Activated naive CD4-positive, alpha-beta T cell treated with anti-CD3 and anti-CD28 coated beads, Interleukin-2, amount 10 ng/mL, durations not matched to agents 7 days and 5 days (primary cell): ENCODE measurements at regions not wholly inside any gene's neighbourhood (a gene's known extent, or its start where the extent isn't known, plus 50 kb on each side); places are given as distances from the start of the nearest gene placed in this dataset.
"Not testable (repeated sequence)": the region's sequence is repeated elsewhere in the genome, so short reads cannot be mapped to it uniquely, and the experiment has no call there.

Experiments used
- CTCF ChIA-PET: fragments of 350-600 bp; sonication (Branson Sonifier 250); formaldehyde crosslinking; loops from one replicate; lab custom pipeline; 2021; ENCODE audit warnings: antibody characterized with exemption; lab: Charles Lee
- DNase-seq: peaks from one replicate; pipeline ENCODE4 v3.0.0-alpha.2; 2020
- H3K27ac Mint-ChIP-seq: one replicate; pipeline ENCODE4 v1.8.0; 2021; ENCODE audit warnings: mild to moderate bottlenecking, moderate library complexity, mixed read lengths
- H3K27me3 Mint-ChIP-seq: one replicate; pipeline ENCODE4 v1.8.0; 2021; ENCODE audit warnings: mild to moderate bottlenecking, mixed read lengths
- H3K36me3 Mint-ChIP-seq: one replicate; pipeline ENCODE4 v1.8.0; 2021; ENCODE audit warnings: mixed read lengths
- H3K4me1 Mint-ChIP-seq: one replicate; pipeline ENCODE4 v1.8.0; 2021; ENCODE audit warnings: mixed read lengths
- H3K4me3 Mint-ChIP-seq: one replicate; pipeline ENCODE4 v1.8.0; 2021; ENCODE audit warnings: mild to moderate bottlenecking, moderate library complexity, mixed read lengths
- H3K9me3 Mint-ChIP-seq: one replicate; pipeline ENCODE4 v1.8.0; 2021; ENCODE audit warnings: mixed read lengths

DNA sequence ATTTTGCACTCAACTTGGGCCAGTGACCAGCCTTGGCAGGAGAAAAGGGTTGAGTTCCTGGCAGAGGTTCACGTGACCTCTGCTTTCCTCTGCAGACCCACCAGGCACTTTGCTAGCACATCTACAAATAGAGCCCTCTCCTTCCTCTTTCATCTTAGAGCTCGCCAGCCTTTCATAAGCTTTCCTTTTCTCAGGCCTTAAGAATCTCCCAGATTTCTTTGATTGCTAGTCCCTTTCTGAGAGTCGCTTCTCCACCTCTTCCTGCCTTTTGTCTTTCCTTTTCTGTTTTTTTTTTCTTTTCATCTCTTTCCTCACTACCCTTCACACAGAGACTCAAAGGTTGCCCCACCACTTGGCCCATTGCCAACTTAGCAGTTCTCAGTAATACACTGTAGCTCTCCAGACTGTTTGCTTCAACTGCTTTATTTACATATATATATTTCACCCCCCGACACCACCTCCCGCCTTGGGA is 375.7 kb upstream of the SPRY2 start:
- no peaks in the 10 kb centered on the region for H3K36me3 Mint-ChIP-seq
- CTCF ChIA-PET: no interaction called here
- no peak for DNase-seq
- no peaks in the 10 kb centered on the region for H3K4me1 Mint-ChIP-seq
- no peaks in the 10 kb centered on the region for H3K27me3 Mint-ChIP-seq
- H3K9me3 Mint-ChIP-seq: no peaks in the 10 kb centered on the region
- H3K4me3 Mint-ChIP-seq: no peak overlapping the region
- no peak overlapping the region for H3K27ac Mint-ChIP-seq

DNA sequence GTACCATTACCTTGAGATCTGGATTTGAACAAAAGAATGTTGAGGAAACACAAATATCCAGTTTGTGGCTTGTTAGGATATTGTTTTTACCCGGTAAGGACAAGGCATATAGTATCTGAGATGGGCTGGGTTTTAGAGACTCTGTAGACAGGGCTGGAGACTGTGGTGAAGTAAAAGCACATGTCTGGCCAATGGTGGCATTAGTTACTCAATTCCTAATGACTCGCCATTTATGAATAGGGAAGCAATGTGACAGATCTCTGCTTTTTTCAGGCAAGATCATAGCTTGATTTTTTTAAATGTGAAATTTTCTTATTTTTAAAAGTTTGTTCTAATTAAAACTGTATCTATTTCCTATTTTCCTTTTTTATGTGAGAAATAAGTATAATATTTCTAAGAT is 371.1 kb upstream of the SPRY2 start:
- Mint-ChIP-seq H3K4me3 (no peak overlapping the region), H3K4me1 (no peaks in the 10 kb centered on the region), H3K9me3 (peaks cover 1% of the 10 kb centered on the region), H3K27ac (no peak overlapping the region), H3K27me3 (no peaks in the 10 kb centered on the region), H3K36me3 (no peaks in the 10 kb centered on the region)
- DNase-seq: no peak
- CTCF ChIA-PET: no interaction called here

DNA sequence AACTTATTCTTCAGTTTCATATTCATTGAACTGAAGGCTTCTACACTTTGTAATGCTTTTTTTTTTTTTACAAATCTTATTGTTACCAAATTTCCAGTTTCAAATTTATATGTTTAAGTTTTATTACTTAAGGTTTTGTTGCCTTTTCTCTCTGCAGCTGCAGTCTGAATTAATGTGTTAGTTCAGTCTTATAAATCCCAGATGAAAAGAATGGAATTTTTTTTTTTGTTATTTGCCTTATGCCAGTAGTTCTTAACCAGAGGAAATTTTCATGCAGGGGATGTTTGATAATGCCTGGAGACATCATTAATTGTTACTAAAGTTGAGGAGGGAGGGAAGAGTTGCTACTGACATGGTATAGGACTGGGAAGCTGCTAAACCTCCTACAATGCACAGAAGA is 367.9 kb upstream of the SPRY2 start:
- Mint-ChIP-seq H3K9me3 (peaks cover 2% of the 10 kb centered on the region), H3K27ac (no peak overlapping the region), H3K4me3 (no peak overlapping the region), H3K36me3 (no peaks in the 10 kb centered on the region), H3K4me1 (no peaks in the 10 kb centered on the region), H3K27me3 (no peaks in the 10 kb centered on the region)
- no peak for DNase-seq
- CTCF ChIA-PET: no interaction called here

DNA sequence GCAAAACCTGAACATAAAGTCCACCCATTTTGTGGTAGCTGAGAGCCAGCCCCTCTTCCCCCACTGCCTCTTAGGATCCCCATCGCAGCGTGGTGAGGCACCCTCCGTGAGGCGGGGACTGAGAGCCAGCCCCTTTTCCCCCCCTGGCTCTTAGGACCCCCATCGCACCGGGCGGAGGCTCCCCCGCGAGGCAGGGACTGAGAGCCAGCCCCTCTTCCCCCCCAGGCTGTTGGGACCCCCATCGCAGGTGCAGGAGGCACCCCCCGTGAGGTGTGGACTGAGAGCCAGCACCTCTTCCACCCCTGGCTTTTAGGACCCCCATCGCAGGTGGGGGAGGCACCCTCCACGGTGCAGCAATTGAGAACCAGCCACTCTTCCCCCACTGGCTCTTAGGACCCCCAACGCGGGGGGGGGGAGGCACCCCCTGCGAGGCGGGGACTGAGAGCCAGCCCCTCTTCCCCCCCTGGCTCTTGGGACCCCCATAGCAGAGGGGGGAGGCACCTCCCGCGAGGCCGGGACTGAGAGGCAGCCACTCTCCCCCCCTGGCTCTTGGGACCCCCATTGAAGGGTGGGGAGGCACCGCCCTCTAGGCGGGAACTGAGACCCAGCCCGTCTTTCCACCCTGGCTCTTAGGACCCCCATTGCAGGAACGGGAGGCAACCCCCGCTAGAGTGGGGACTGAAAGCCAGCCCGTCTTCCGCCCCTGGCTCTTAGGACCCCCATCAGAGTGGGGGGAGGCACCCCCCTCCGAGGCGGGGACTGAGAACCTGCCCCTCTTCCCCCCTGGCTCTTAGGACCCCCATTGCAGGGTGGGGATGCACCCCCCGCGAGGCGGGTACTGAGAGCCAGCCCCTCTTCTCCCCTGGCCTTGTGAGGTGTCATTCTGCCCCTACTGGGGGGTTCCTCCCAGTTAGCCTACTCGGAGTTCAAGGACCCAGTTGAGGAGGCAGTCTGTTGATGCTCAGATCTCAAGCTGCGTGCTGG is 366.4 kb upstream of the SPRY2 start:
- no peaks in the 10 kb centered on the region for H3K27me3 Mint-ChIP-seq
- peaks cover 7% of the 10 kb centered on the region for H3K9me3 Mint-ChIP-seq
- no peak for DNase-seq
- CTCF ChIA-PET: no interaction called here
- no peak overlapping the region for H3K27ac Mint-ChIP-seq
- H3K36me3 Mint-ChIP-seq: no peaks in the 10 kb centered on the region
- H3K4me1 Mint-ChIP-seq: no peaks in the 10 kb centered on the region
- H3K4me3 Mint-ChIP-seq: no peak overlapping the region

DNA sequence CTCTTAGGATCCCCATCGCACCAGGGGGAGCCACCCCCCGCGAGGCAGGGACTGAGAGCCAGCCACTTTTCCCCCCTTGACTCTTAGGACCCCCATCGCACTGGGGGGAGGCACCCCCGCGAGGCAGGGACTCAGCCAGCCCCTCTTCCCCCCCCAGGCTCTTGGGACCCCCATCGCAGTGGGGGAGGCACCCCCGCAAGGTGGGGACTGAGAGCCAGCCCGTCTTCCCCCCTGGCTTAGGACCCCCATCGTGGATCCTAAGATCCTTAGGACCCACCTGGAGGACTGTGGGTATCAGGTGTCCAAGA is 365.2 kb upstream of the SPRY2 start:
- H3K4me3 Mint-ChIP-seq: no peak overlapping the region
- H3K4me1 Mint-ChIP-seq: no peaks in the 10 kb centered on the region
- peaks cover 7% of the 10 kb centered on the region for H3K9me3 Mint-ChIP-seq
- H3K27ac Mint-ChIP-seq: no peak overlapping the region
- H3K27me3 Mint-ChIP-seq: no peaks in the 10 kb centered on the region
- H3K36me3 Mint-ChIP-seq: no peaks in the 10 kb centered on the region
- CTCF ChIA-PET: no interaction called here
- DNase-seq: no peak

DNA sequence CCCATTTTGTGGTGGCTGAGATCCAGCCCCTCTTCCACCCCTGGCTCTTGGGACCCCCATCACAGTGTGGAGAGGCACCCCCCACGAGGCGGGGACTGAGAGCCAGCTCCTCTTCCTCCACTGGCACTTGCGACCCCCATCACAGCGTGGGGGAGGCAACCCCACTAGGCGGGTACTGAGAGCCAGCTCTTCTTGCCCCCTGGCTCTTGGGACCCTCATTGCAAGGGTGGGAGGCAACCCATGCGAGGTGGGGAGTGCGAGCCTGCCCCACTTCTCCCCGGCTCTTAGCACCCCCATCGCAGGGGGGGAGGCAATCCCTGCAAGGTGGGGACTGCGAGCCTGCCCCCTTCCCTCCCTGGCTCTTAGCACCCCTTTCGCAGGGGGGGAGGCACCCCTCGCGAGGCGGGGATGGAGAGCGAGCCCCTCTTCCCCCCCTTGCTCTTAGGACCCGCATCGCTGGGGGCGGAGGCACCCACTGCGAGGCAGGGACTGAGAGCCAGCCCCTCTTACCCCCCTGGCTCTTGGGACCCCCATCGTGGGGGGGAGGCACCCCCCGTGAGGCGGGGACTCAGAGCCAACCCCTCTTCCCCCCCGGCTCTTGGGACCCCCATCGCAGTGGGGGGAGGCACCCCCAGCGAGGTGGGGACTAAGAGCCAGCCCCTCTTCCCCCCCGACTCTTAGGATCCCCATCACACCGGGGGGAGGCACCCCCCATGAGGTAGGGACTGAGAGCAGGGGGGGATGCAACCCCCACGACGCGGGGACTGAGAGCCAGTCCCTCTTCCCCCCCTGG is 364.6 kb upstream of the SPRY2 start:
- no peak for DNase-seq
- no peaks in the 10 kb centered on the region for H3K36me3 Mint-ChIP-seq
- no peaks in the 10 kb centered on the region for H3K4me1 Mint-ChIP-seq
- H3K27me3 Mint-ChIP-seq: no peaks in the 10 kb centered on the region
- H3K27ac Mint-ChIP-seq: no peak overlapping the region
- CTCF ChIA-PET: no interaction called here
- peaks cover 7% of the 10 kb centered on the region for H3K9me3 Mint-ChIP-seq
- H3K4me3 Mint-ChIP-seq: no peak overlapping the region

DNA sequence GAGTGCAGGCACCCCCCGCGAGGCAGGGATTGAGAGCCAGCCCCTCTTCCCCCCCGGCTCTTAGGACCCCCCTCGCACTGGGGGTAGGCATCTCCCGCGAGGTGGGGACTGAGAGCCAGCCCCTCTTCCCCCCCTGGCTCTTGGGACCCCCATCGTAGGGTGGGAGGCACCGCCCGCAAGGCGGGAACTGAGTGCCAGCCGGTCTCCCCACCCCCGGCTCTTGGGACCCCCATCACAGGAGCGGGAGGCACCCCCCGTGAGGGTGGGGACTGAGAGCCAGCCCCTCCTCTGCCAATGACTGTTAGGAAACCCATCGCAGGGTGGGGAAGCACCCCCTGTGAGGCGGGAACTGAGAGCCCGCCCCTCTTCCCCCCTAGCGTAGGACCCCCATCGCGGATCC is 363.4 kb upstream of the SPRY2 start:
- H3K27ac Mint-ChIP-seq: no peak overlapping the region
- CTCF ChIA-PET: no interaction called here
- DNase-seq: no peak
- H3K4me3 Mint-ChIP-seq: no peak overlapping the region
- peaks cover 7% of the 10 kb centered on the region for H3K9me3 Mint-ChIP-seq
- no peaks in the 10 kb centered on the region for H3K36me3 Mint-ChIP-seq
- H3K27me3 Mint-ChIP-seq: no peaks in the 10 kb centered on the region
- H3K4me1 Mint-ChIP-seq: no peaks in the 10 kb centered on the region

DNA sequence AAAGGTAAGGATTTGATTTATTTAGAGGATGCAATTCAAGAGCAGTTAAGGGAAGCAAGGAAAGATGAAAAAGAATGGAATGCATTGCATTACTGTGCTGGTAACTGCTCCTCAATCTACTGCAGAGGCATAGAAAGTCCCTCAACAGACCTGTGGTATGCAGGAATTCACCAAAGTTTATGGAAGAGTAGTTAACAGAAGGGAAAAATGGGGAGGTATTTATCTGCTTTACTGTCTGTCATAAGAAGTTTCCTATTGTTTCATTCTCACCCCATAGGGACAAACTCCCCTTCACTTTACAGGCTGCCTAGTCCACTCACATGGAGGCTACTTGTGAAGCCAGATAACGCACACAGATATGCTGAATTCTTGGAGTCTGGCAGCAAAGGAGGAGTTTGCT is 354.9 kb upstream of the SPRY2 start:
- CTCF ChIA-PET: no interaction called here
- no peaks in the 10 kb centered on the region for H3K36me3 Mint-ChIP-seq

DNA sequence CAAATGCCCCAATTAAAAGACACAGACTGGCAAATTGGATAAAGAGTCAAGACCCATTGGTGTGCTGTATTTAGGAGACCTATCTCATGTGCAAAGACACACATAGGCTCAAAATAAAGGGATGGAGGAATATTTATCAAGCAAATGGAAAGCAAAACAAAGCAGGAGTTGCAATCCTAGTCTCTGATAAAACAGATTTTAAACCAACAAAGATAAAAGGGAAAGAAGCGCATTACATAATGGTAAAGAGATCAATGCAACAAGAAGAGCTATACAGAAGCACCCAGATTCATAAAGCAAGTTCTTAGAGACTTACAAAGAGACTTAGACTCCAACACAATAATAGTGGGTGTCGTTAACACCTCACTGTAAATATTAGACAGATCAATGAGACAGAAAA is 350.9 kb upstream of the SPRY2 start:
- H3K27me3 Mint-ChIP-seq, H3K36me3 Mint-ChIP-seq, CTCF ChIA-PET, DNase-seq, H3K4me3 Mint-ChIP-seq, H3K27ac Mint-ChIP-seq, H3K4me1 Mint-ChIP-seq: not testable (repeated sequence)
- peaks cover 11% of the 10 kb centered on the region for H3K9me3 Mint-ChIP-seq

More for the DNA sequence above, 354.9 kb upstream of the SPRY2 start:
- no peaks in the 10 kb centered on the region for H3K4me1 Mint-ChIP-seq
- H3K27me3 Mint-ChIP-seq: no peaks in the 10 kb centered on the region
- H3K27ac Mint-ChIP-seq: no peak overlapping the region
- no peak overlapping the region for H3K4me3 Mint-ChIP-seq
- H3K9me3 Mint-ChIP-seq: peaks cover 9% of the 10 kb centered on the region
- DNase-seq: no peak

DNA sequence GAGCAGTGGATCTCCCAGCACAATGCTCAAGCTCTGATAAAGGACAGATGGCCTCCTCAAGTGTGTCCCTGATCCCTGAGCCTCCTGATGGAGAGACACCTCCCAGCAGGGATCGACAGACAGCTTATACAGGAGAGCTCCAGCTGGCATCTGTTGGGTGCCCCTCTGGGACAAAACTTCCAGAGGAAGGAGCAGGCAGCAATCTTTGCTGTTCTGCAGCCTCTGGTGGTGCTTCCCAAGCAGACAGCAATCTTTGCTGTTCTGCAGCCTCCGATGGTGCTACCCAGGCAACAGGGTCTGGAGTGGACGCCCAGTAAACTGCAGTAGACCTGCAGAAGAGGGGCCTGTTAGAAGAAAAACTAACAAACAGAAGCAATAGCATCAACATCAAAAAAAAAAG is 349.3 kb upstream of the SPRY2 start:
- no peaks in the 10 kb centered on the region for H3K4me1 Mint-ChIP-seq
- H3K27ac Mint-ChIP-seq: no peak overlapping the region
- no peak overlapping the region for H3K4me3 Mint-ChIP-seq
- H3K27me3 Mint-ChIP-seq: no peaks in the 10 kb centered on the region
- peaks cover 11% of the 10 kb centered on the region for H3K9me3 Mint-ChIP-seq
- no peak for DNase-seq
- CTCF ChIA-PET: no interaction called here
- H3K36me3 Mint-ChIP-seq: no peaks in the 10 kb centered on the region

DNA sequence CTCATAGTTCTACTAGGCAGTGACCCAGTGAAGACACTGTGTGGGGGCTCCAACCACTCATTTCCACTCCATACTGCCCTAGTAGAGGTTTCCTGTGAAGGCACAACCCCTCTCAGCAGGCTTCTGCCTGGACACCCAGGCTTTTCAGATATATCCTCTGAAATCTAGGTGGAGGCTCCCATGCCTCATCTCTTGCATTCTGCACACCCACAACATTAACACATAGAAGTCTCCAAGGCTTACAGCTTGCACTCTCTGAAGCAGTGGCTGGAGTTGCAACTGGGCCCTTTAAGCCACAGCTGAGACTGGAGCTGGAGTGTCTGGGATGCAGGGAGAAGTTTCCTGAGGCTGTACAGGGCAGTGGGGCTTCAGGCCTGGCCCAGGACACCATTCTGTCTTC is 347.7 kb upstream of the SPRY2 start:
- Mint-ChIP-seq H3K27ac (no peak overlapping the region), H3K4me1 (no peaks in the 10 kb centered on the region), H3K36me3 (no peaks in the 10 kb centered on the region), H3K9me3 (peaks cover 11% of the 10 kb centered on the region), H3K4me3 (no peak overlapping the region), H3K27me3 (no peaks in the 10 kb centered on the region)
- CTCF ChIA-PET: no interaction called here
- DNase-seq: no peak

DNA sequence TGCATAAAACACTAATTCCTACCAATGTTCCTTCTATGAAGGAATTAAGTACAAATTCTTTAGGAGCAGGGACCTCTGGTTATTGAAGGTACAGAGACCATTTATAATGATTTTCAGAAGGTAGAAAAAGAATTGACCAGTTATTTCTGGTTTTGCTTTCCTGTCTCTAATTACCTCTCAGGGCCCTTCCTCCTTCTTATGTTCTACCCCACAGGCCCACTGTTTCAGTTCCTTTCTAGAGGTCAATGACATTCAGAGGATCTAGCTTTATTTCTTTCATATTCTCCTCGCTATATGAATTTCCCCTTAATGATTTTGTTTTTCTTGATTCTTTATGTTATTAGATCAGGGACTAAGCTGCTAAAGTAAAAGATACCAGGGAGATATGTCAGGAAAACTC is 345.0 kb upstream of the SPRY2 start:
- Mint-ChIP-seq H3K4me1 (no peaks in the 10 kb centered on the region), H3K36me3 (no peaks in the 10 kb centered on the region), H3K27me3 (no peaks in the 10 kb centered on the region), H3K9me3 (peaks cover 2% of the 10 kb centered on the region), H3K27ac (no peak overlapping the region), H3K4me3 (no peak overlapping the region)
- no peak for DNase-seq
- CTCF ChIA-PET: no interaction called here

DNA sequence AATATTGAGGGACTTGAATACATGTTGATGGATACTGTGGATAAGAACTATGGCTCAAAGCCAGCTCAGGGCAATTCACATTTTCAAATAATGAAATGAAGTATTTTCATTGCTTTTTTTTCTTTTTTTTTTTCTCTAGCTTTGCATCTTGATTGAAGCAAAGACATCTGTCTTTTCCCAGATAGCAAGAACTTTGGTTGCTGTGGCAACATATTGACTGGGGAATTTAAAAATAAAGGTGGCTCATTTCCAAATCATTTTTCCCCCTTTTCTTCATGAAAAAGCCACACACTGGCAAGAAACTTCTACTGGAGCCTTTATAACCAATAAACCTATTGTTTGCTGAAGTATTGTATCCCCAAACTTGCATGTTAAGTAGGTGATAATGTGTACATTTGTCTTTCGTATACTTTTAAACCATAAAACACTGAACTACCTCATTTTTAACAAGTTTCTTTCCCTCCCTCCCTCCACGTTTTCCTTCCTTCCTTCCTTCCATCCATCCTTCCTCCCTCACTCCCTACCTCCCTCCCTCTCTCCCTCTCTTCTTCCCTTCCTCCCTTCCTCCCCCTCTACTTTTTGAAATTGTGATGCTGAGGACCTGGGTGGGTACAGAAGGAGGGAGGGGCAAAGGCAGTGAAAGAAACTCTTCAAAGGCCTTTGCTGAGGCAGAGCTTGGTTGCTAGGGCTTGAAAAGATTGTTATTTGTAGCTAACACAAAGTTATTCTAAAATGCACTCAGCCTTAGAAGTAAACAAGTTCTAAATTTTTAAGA is 343.5 kb upstream of the SPRY2 start:
- no peak overlapping the region for H3K27ac Mint-ChIP-seq
- CTCF ChIA-PET: no interaction called here
- no peaks in the 10 kb centered on the region for H3K36me3 Mint-ChIP-seq
- H3K9me3 Mint-ChIP-seq: peaks cover 1% of the 10 kb centered on the region
- no peaks in the 10 kb centered on the region for H3K27me3 Mint-ChIP-seq
- H3K4me1 Mint-ChIP-seq: no peaks in the 10 kb centered on the region
- no peak for DNase-seq
- H3K4me3 Mint-ChIP-seq: no peak overlapping the region

DNA sequence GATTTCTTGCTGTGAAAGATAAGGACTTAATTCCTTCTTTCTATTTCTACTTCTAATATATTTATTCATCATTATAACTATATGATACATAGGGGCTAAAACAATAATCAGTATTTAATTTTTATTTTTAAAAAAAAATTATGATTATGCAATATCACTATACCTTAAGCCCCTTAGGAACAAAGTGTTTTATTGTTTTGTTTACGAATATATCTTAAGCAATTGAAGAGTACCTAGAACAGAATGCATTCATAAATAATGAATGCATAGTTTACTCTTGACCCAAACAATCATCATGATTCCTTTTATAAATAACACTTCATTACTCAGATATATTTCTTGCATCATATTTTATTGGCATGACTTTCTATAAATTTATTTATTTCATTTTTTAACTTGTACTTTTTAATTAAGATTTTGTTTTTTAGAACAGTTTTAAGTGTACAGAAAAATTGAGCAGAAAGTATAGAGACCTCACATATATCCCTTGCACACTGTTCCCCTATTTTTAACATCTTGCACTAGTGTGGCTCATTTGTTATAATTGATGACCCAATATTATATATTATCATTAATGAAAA is 339.9 kb upstream of the SPRY2 start:
- Mint-ChIP-seq H3K9me3 (peaks cover 4% of the 10 kb centered on the region), H3K27me3 (no peaks in the 10 kb centered on the region), H3K4me3 (no peak overlapping the region), H3K27ac (no peak overlapping the region), H3K4me1 (no peaks in the 10 kb centered on the region), H3K36me3 (no peaks in the 10 kb centered on the region)
- CTCF ChIA-PET: no interaction called here
- DNase-seq: no peak
